ENCODE measurements at regions not wholly inside any gene's neighbourhood (a gene's known extent, or its start where the extent isn't known, plus 50 kb on each side); places are given as distances from the start of the nearest gene placed in this dataset.

DNA sequence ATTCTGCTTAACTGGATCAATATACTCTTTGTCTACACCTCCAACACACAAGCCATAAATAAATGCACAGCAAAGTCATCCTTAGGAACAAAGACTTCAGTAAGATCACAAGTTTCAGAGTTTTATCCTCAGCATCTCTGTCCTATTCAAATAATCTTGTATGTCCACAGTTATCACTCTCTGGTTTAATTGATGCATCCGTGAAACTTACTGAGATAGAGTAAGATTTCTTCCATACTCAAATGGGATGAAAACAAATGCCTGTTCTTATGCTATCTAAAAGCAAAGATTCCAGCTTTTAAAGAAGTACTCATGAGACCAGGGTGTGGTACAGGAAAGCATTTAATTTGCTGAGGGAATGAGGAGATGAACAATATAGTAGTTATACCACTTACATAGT lies 184.6 kb upstream of the SLC7A11 start:
- no peaks in the 10 kb centered on the region for H3K36me3 Mint-ChIP-seq (ENCODE audit: insufficient read depth, unreplicated experiment)
- DNase-seq = no peak
- no peak for TF ChIP-seq CTCF (IDR thresholded peaks at IDR 0.05; ENCODE audit: unreplicated experiment)
- H3K27me3 Mint-ChIP-seq (ENCODE audit: unreplicated experiment) = no peaks in the 10 kb centered on the region
- intact Hi-C loops (cut with micrococcal nuclease; ENCODE audit: unreplicated experiment) = no loop called here
- no TSS peak for BruUV-seq (replicated peaks)
- no peaks in the 10 kb centered on the region for H3K9me3 Mint-ChIP-seq (ENCODE audit: low read depth, unreplicated experiment)
- H3K27ac Mint-ChIP-seq (ENCODE audit: unreplicated experiment) = no peak overlapping the region
- CTCF ChIA-PET = no interaction called here
- H3K4me3 Mint-ChIP-seq (ENCODE audit: low read depth, unreplicated experiment) = no peak overlapping the region
- no peaks in the 10 kb centered on the region for H3K4me1 Mint-ChIP-seq (ENCODE audit: low read depth, unreplicated experiment)

GRCh38 chr4:138420471-138420870 lies 178.3 kb upstream of the SLC7A11 start:
- intact Hi-C loops (cut with micrococcal nuclease; ENCODE audit: unreplicated experiment) = no loop called here
- Mint-ChIP-seq H3K36me3 (ENCODE audit: insufficient read depth, unreplicated experiment) (no peaks in the 10 kb centered on the region), H3K4me1 (ENCODE audit: low read depth, unreplicated experiment) (no peaks in the 10 kb centered on the region), H3K4me3 (ENCODE audit: low read depth, unreplicated experiment) (no peak overlapping the region), H3K27ac (ENCODE audit: unreplicated experiment) (no peak overlapping the region), H3K9me3 (ENCODE audit: low read depth, unreplicated experiment) (no peaks in the 10 kb centered on the region), H3K27me3 (ENCODE audit: unreplicated experiment) (no peaks in the 10 kb centered on the region)
- no peak for DNase-seq
- CTCF ChIA-PET = no interaction called here
- no peak for TF ChIP-seq CTCF (IDR thresholded peaks at IDR 0.05; ENCODE audit: unreplicated experiment)
- no TSS peak for BruUV-seq (replicated peaks)

- no peaks in the 10 kb centered on the region for H3K36me3 Mint-ChIP-seq (ENCODE audit: insufficient read depth, unreplicated experiment)
- H3K27ac Mint-ChIP-seq (ENCODE audit: unreplicated experiment) = no peak overlapping the region
- intact Hi-C loops (cut with micrococcal nuclease; ENCODE audit: unreplicated experiment) = no loop called here
- CTCF ChIA-PET = no interaction called here
- no peaks in the 10 kb centered on the region for H3K4me1 Mint-ChIP-seq (ENCODE audit: low read depth, unreplicated experiment)
- no peak for TF ChIP-seq CTCF (IDR thresholded peaks at IDR 0.05; ENCODE audit: unreplicated experiment)
- H3K4me3 Mint-ChIP-seq (ENCODE audit: low read depth, unreplicated experiment) = no peak overlapping the region
- BruUV-seq (replicated peaks) = no TSS peak
- no peaks in the 10 kb centered on the region for H3K9me3 Mint-ChIP-seq (ENCODE audit: low read depth, unreplicated experiment)
- DNase-seq = no peak
- H3K27me3 Mint-ChIP-seq (ENCODE audit: unreplicated experiment) = no peaks in the 10 kb centered on the region
Measured at GRCh38 chr4:138414202-138414601, 172.1 kb upstream of the SLC7A11 start.

GRCh38 chr4:138413273-138413672 lies 171.1 kb upstream of the SLC7A11 start:
- no peaks in the 10 kb centered on the region for H3K36me3 Mint-ChIP-seq (ENCODE audit: insufficient read depth, unreplicated experiment)
- H3K4me1 Mint-ChIP-seq (ENCODE audit: low read depth, unreplicated experiment) = no peaks in the 10 kb centered on the region
- H3K9me3 Mint-ChIP-seq (ENCODE audit: low read depth, unreplicated experiment) = no peaks in the 10 kb centered on the region
- TF ChIP-seq CTCF (IDR thresholded peaks at IDR 0.05; ENCODE audit: unreplicated experiment) = no peak
- CTCF ChIA-PET = no interaction called here
- no peak overlapping the region for H3K4me3 Mint-ChIP-seq (ENCODE audit: low read depth, unreplicated experiment)
- no peak for DNase-seq
- no peaks in the 10 kb centered on the region for H3K27me3 Mint-ChIP-seq (ENCODE audit: unreplicated experiment)
- intact Hi-C loops (cut with micrococcal nuclease; ENCODE audit: unreplicated experiment) = no loop called here
- no peak overlapping the region for H3K27ac Mint-ChIP-seq (ENCODE audit: unreplicated experiment)
- no TSS peak for BruUV-seq (replicated peaks)

- intact Hi-C loops (cut with micrococcal nuclease; ENCODE audit: unreplicated experiment) = no loop called here
- H3K36me3 Mint-ChIP-seq (ENCODE audit: insufficient read depth, unreplicated experiment) = no peaks in the 10 kb centered on the region
Measured at GRCh38 chr4:138412847-138413246, 170.7 kb upstream of the SLC7A11 start.

More at GRCh38 chr4:138412847-138413246, 170.7 kb upstream of the SLC7A11 start:
- BruUV-seq (replicated peaks) = no TSS peak
- Mint-ChIP-seq H3K27me3 (ENCODE audit: unreplicated experiment) (no peaks in the 10 kb centered on the region), H3K4me1 (ENCODE audit: low read depth, unreplicated experiment) (no peaks in the 10 kb centered on the region), H3K4me3 (ENCODE audit: low read depth, unreplicated experiment) (no peak overlapping the region), H3K9me3 (ENCODE audit: low read depth, unreplicated experiment) (no peaks in the 10 kb centered on the region), H3K27ac (ENCODE audit: unreplicated experiment) (no peak overlapping the region)
- CTCF ChIA-PET = no interaction called here
- DNase-seq = no peak
- no peak for TF ChIP-seq CTCF (IDR thresholded peaks at IDR 0.05; ENCODE audit: unreplicated experiment)

Measured in Calu3 (cell line).